Ovary (tissue), 3 donors: ENCODE measurements at regions not wholly inside any gene's neighbourhood (a gene's known extent, or its start where the extent isn't known, plus 50 kb on each side); places are given as distances from the start of the nearest gene placed in this dataset.

Experiments used
- POLR2A ChIP-seq: fragments of 450-650 bp; IDR thresholded peaks from one replicate; pipeline ENCODE4 v1.6.1; 2017; ENCODE audit warnings: antibody characterized with exemption, mild to moderate bottlenecking, moderate library complexity
- TF ChIP-seq, protein P1 (sequence below), 3 donors: fragments of 450-650 bp in 2 of 3; fragments of 200-600 bp in 1 of 3; IDR thresholded peaks; one replicate each; pipeline versions ENCODE4 v1.5.1 to v1.8.0; 2016 to 2022; ENCODE audit warnings: antibody characterized with exemption in 3 of 3, mild to moderate bottlenecking in 1 of 3
- donor health status: DM: no; HTN: no; CAD: no.

DNA sequence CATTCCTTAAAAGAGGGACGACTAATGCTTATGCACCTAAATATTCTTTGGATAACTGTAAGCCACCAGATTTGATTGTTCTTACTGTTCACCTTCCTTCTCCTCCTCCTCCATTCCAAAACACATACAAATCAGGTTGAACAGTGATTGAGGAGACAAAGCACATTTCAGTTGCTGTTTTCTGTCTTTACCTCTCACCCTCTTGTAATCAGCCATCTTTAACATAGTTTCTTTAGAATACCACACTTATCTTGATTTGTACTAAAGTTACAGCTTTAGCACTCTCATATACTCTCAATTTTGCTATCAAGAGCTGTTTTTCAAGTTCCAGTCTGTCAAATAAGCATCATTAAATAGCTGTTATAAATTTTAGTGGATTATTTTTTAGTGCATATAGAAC, 338.3 kb upstream of the RGS6 start:
- TF ChIP-seq POLR2A = no peak
- TF ChIP-seq, protein P1, sequence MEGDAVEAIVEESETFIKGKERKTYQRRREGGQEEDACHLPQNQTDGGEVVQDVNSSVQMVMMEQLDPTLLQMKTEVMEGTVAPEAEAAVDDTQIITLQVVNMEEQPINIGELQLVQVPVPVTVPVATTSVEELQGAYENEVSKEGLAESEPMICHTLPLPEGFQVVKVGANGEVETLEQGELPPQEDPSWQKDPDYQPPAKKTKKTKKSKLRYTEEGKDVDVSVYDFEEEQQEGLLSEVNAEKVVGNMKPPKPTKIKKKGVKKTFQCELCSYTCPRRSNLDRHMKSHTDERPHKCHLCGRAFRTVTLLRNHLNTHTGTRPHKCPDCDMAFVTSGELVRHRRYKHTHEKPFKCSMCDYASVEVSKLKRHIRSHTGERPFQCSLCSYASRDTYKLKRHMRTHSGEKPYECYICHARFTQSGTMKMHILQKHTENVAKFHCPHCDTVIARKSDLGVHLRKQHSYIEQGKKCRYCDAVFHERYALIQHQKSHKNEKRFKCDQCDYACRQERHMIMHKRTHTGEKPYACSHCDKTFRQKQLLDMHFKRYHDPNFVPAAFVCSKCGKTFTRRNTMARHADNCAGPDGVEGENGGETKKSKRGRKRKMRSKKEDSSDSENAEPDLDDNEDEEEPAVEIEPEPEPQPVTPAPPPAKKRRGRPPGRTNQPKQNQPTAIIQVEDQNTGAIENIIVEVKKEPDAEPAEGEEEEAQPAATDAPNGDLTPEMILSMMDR (IDR thresholded peaks at IDR 0.05) = no peak
